Neural cell (in vitro differentiated cells): ENCODE measurements at regions not wholly inside any gene's neighbourhood (a gene's known extent, or its start where the extent isn't known, plus 50 kb on each side); places are given as distances from the start of the nearest gene placed in this dataset.

Experiments used
- H2AFZ ChIP-seq: fragments of 200-600, 300-800 bp; sonication (generic), shearing (Covaris generic); 2 replicates; pipeline ENCODE4 v1.6.0; 2014; ENCODE audit warnings: low read depth, mild to moderate bottlenecking, antibody characterized with exemption, low read length, moderate library complexity
- H3F3A ChIP-seq: fragments of 200-600 bp; shearing (Covaris generic); 2 replicates; pipeline ENCODE4 v1.6.1; 2016; ENCODE audit warnings: mild to moderate bottlenecking, moderate library complexity, mixed read lengths, antibody characterized with exemption, low read length; ENCODE audit not compliant: insufficient read depth, poor library complexity, severe bottlenecking
- H3K27ac ChIP-seq: fragments of 200-600, 300-800 bp; sonication (generic), shearing (Covaris generic); 2 replicates; pipeline ENCODE4 v1.5.1; 2014; ENCODE audit warnings: mild to moderate bottlenecking, low read length, moderate library complexity
- H3K27me3 ChIP-seq: fragments of 300-800, 200-600 bp; sonication (generic), shearing (Covaris generic); 2 replicates; pipeline ENCODE4 v1.6.0; 2014; ENCODE audit warnings: mild to moderate bottlenecking, low read depth, low read length, moderate library complexity; ENCODE audit not compliant: insufficient read depth
- H3K36me3 ChIP-seq: fragments of 300-800, 200-600 bp; sonication (generic), shearing (Covaris generic); 2 replicates; pipeline ENCODE4 v1.5.1; 2014; ENCODE audit warnings: mild to moderate bottlenecking, antibody characterized with exemption, low read length, moderate library complexity; ENCODE audit not compliant: insufficient read depth
- H3K4me2 ChIP-seq: fragments of 300-800, 200-600 bp; sonication (generic), shearing (Covaris generic); 2 replicates; pipeline ENCODE4 v1.6.0; 2014; ENCODE audit warnings: mild to moderate bottlenecking, low read length
- H3K4me3 ChIP-seq: fragments of 300-800, 200-600 bp; sonication (generic), shearing (Covaris generic); 2 replicates; pipeline ENCODE4 v1.5.1; 2014; ENCODE audit warnings: mild to moderate bottlenecking, low read length, moderate library complexity
- H3K79me2 ChIP-seq: fragments of 200-600 bp; shearing (Covaris generic); replicated peaks from 2 replicates; pipeline ENCODE4 v1.6.0; 2014; ENCODE audit warnings: mild to moderate bottlenecking, low read length, moderate library complexity; ENCODE audit not compliant: insufficient read depth
- H3K9ac ChIP-seq: fragments of 300-800, 200-600 bp; sonication (generic), shearing (Covaris generic); 2 replicates; pipeline ENCODE4 v1.6.1; 2016; ENCODE audit warnings: mild to moderate bottlenecking, low read length, mixed read lengths
- H3K9me2 ChIP-seq: fragments of 200-600 bp; shearing (Covaris generic); 2 replicates; pipeline ENCODE4 v1.6.1; 2016; ENCODE audit warnings: mild to moderate bottlenecking, low read length, mixed read lengths; ENCODE audit not compliant: insufficient read depth
- H3K9me3 ChIP-seq: fragments of 200-600, 300-800 bp; sonication (generic), shearing (Covaris generic); 2 replicates; pipeline ENCODE4 v1.6.1; 2016; ENCODE audit warnings: mild to moderate bottlenecking, mixed run types, low read length, moderate library complexity, mixed read lengths
- H4K20me1 ChIP-seq: fragments of 200-600 bp; shearing (Covaris generic); 2 replicates; pipeline ENCODE4 v1.6.1; 2016; ENCODE audit warnings: mild to moderate bottlenecking, mixed run types; ENCODE audit not compliant: insufficient read depth
- EP300 ChIP-seq: fragments of 450-650 bp; conservative IDR thresholded peaks from 2 replicates; pipeline ENCODE4 v1.6.1; 2014; ENCODE audit warnings: antibody characterized with exemption, mild to moderate bottlenecking, moderate library complexity; ENCODE audit not compliant: poor library complexity, severe bottlenecking
- EZH2 ChIP-seq: fragments of 200-600, 300-800 bp; shearing (Covaris generic), sonication (generic); IDR thresholded peaks from 2 replicates; pipeline ENCODE4 v1.6.1; 2014; ENCODE audit warnings: antibody characterized with exemption, low read length, borderline replicate concordance, mild to moderate bottlenecking; ENCODE audit not compliant: insufficient read depth, poor library complexity, severe bottlenecking
- MXI1 ChIP-seq: fragments of 450-650 bp; conservative IDR thresholded peaks from 2 replicates; pipeline ENCODE4 v1.6.1; 2014; ENCODE audit warnings: antibody characterized with exemption, mild to moderate bottlenecking; ENCODE audit not compliant: poor library complexity, severe bottlenecking
- POLR2AphosphoS5 ChIP-seq: IDR thresholded peaks from 2 replicates; pipeline ENCODE4 v1.6.1; 2012
- RAD21 ChIP-seq: fragments of 450-650 bp; conservative IDR thresholded peaks from 2 replicates; pipeline ENCODE4 v1.6.1; 2014; ENCODE audit warnings: antibody characterized with exemption, mild to moderate bottlenecking, moderate library complexity
- SMC3 ChIP-seq: fragments of 450-650 bp; conservative IDR thresholded peaks from 2 replicates; pipeline ENCODE4 v1.6.1; 2014; ENCODE audit warnings: antibody characterized with exemption, mild to moderate bottlenecking, moderate library complexity; ENCODE audit not compliant: poor library complexity
- TAF1 ChIP-seq: IDR thresholded peaks from 2 replicates; pipeline ENCODE4 v1.6.1; 2012; ENCODE audit warnings: low read depth
- TF ChIP-seq, protein P1 (sequence below): IDR thresholded peaks from 2 replicates; pipeline ENCODE4 v1.6.1; 2012; ENCODE audit warnings: borderline replicate concordance
- TF ChIP-seq, protein P2 (sequence below): fragments of 450-650 bp; IDR thresholded peaks from 2 replicates; pipeline ENCODE4 v1.5.1; 2014; ENCODE audit warnings: antibody characterized with exemption, mild to moderate bottlenecking, moderate library complexity; ENCODE audit not compliant: poor library complexity, severe bottlenecking

DNA sequence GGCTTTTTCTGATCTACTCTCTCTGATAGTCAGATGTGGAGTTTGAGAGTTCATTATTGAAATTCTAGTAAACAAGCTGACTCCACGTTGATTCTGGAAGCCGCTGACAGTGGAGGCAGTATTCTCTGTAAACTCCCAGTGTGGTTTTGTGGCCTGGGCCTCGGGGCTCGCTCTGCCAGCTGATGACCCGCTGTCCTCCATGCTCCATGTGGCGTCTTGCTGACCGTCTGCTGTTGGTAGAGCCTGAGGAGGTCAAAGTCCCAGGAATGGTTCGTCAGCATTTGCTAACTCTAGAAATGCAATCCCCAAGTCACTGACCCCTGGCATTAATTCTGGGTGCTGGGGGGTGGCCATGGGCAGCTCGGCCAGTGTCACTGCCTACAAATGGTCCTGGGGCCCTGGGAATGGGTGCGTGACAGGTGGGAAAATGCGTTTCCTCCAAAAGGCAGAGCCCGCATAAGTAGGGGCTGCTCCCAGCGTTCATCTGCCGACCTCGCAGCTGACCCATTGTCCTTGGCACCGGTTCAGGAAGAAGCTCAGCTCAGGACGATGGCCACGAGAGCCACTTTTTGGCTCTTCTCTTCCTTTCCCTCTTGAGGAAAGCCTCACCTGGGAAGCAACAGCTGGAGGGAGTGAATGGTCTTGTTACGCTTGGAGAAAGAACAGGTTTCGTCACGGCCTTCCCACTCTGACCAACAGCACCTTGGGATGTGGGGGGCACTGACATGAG, 55.1 kb downstream of the MRPL36 start:
- Histone ChIP-seq H3K4me2 (no peak overlapping the region), H3K4me3 (no peak overlapping the region), H3K9ac (no peak overlapping the region), H3K36me3 (no peaks in the 10 kb centered on the region), H4K20me1 (no peaks in the 10 kb centered on the region), H3K27me3 (no peaks in the 10 kb centered on the region), H3K9me3 (peaks cover 4% of the 10 kb centered on the region), H2AFZ (no peak overlapping the region), H3K9me2 (no peaks in the 10 kb centered on the region), H3F3A (no peaks in the 10 kb centered on the region), H3K79me2 (no peaks in the 10 kb centered on the region), H3K27ac (no peak overlapping the region)
- TF ChIP-seq, protein P1, sequence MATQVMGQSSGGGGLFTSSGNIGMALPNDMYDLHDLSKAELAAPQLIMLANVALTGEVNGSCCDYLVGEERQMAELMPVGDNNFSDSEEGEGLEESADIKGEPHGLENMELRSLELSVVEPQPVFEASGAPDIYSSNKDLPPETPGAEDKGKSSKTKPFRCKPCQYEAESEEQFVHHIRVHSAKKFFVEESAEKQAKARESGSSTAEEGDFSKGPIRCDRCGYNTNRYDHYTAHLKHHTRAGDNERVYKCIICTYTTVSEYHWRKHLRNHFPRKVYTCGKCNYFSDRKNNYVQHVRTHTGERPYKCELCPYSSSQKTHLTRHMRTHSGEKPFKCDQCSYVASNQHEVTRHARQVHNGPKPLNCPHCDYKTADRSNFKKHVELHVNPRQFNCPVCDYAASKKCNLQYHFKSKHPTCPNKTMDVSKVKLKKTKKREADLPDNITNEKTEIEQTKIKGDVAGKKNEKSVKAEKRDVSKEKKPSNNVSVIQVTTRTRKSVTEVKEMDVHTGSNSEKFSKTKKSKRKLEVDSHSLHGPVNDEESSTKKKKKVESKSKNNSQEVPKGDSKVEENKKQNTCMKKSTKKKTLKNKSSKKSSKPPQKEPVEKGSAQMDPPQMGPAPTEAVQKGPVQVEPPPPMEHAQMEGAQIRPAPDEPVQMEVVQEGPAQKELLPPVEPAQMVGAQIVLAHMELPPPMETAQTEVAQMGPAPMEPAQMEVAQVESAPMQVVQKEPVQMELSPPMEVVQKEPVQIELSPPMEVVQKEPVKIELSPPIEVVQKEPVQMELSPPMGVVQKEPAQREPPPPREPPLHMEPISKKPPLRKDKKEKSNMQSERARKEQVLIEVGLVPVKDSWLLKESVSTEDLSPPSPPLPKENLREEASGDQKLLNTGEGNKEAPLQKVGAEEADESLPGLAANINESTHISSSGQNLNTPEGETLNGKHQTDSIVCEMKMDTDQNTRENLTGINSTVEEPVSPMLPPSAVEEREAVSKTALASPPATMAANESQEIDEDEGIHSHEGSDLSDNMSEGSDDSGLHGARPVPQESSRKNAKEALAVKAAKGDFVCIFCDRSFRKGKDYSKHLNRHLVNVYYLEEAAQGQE: no peak
- no peak for TF ChIP-seq TAF1
- no peak for TF ChIP-seq EP300
- TF ChIP-seq MXI1: no peak
- TF ChIP-seq SMC3: no peak
- no peak for TF ChIP-seq RAD21
- no peak for TF ChIP-seq POLR2AphosphoS5
- TF ChIP-seq, protein P2, sequence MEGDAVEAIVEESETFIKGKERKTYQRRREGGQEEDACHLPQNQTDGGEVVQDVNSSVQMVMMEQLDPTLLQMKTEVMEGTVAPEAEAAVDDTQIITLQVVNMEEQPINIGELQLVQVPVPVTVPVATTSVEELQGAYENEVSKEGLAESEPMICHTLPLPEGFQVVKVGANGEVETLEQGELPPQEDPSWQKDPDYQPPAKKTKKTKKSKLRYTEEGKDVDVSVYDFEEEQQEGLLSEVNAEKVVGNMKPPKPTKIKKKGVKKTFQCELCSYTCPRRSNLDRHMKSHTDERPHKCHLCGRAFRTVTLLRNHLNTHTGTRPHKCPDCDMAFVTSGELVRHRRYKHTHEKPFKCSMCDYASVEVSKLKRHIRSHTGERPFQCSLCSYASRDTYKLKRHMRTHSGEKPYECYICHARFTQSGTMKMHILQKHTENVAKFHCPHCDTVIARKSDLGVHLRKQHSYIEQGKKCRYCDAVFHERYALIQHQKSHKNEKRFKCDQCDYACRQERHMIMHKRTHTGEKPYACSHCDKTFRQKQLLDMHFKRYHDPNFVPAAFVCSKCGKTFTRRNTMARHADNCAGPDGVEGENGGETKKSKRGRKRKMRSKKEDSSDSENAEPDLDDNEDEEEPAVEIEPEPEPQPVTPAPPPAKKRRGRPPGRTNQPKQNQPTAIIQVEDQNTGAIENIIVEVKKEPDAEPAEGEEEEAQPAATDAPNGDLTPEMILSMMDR: no peak
- no peak for TF ChIP-seq EZH2

DNA sequence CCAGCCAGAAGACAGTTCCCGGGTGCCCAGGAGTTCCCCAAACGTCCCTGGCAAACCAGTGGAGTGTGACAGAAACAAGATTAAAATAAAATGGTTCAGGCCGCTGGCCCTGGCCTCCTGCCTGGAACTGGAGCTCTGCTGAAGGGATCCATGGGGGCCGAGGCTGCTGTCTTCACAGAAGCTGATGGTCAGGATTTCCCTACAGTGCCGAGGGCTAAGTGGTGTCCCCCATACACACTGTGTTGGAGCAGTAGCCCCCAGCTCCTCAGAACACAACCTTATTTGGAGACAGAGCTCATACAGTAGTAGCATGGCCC, 55.9 kb downstream of the MRPL36 start:
- no peaks in the 10 kb centered on the region for H3K79me2 ChIP-seq
- no peaks in the 10 kb centered on the region for H4K20me1 ChIP-seq
- no peak overlapping the region for H2AFZ ChIP-seq
- no peaks in the 10 kb centered on the region for H3F3A ChIP-seq
- TF ChIP-seq RAD21: no peak
- H3K27ac ChIP-seq: no peak overlapping the region
- no peak overlapping the region for H3K4me2 ChIP-seq
- H3K9me3 ChIP-seq: peaks cover 4% of the 10 kb centered on the region
- H3K4me3 ChIP-seq: no peak overlapping the region
- no peak overlapping the region for H3K9ac ChIP-seq
- no peaks in the 10 kb centered on the region for H3K27me3 ChIP-seq
- H3K36me3 ChIP-seq: no peaks in the 10 kb centered on the region
- H3K9me2 ChIP-seq: no peaks in the 10 kb centered on the region
